Smooth muscle cell (in vitro differentiated cells): ENCODE measurements at regions not wholly inside any gene's neighbourhood (a gene's known extent, or its start where the extent isn't known, plus 50 kb on each side); places are given as distances from the start of the nearest gene placed in this dataset.
A peak's percentile ranks its signal among the peaks of the same experiment; 100 is the strongest.

ENCODE experiments used
- DNase-seq: peaks from one replicate; lab custom pipeline; 2025; ENCODE audit not compliant: unreplicated experiment; lab: John Stamatoyannopoulos, UW
- H2AFZ ChIP-seq: fragments of 200-600 bp; sonication (generic); 2 replicates; pipeline ENCODE4 v1.6.0; 2016; ENCODE audit warnings: antibody characterized with exemption, low read depth, mild to moderate bottlenecking
- H3F3A ChIP-seq: fragments of 200-600 bp; sonication (generic); 2 replicates; pipeline ENCODE4 v1.6.0; 2017; ENCODE audit warnings: antibody characterized with exemption, low read depth
- H3K27ac ChIP-seq: fragments of 200-600 bp; sonication (generic); 2 replicates; pipeline ENCODE4 v1.5.1; 2016; ENCODE audit warnings: low read depth, mild to moderate bottlenecking
- H3K27me3 ChIP-seq: fragments of 200-600 bp; sonication (generic); 2 replicates; pipeline ENCODE4 v1.6.1; 2016; ENCODE audit warnings: low read depth, mild to moderate bottlenecking
- H3K36me3 ChIP-seq: fragments of 200-600 bp; sonication (generic); 2 replicates; pipeline ENCODE4 v1.5.1; 2016; ENCODE audit warnings: low read depth
- H3K4me1 ChIP-seq: fragments of 200-600 bp; sonication (generic); 2 replicates; pipeline ENCODE4 v1.5.1; 2016; ENCODE audit warnings: low read depth
- H3K4me2 ChIP-seq: fragments of 200-600 bp; sonication (generic); 2 replicates; pipeline ENCODE4 v1.6.0; 2016; ENCODE audit warnings: mild to moderate bottlenecking
- H3K4me3 ChIP-seq: fragments of 200-600 bp; sonication (generic); 2 replicates; pipeline ENCODE4 v1.5.1; 2016; ENCODE audit warnings: mild to moderate bottlenecking
- H3K79me2 ChIP-seq: fragments of 200-600 bp; sonication (generic); 2 replicates; pipeline ENCODE4 v1.6.0; 2016; ENCODE audit warnings: low read depth, mild to moderate bottlenecking
- H3K9ac ChIP-seq: fragments of 200-600 bp; sonication (generic); 2 replicates; pipeline ENCODE4 v1.6.0; 2016; ENCODE audit warnings: low read depth
- H3K9me3 ChIP-seq: fragments of 200-600 bp; sonication (generic); replicated peaks from 2 replicates; pipeline ENCODE4 v1.5.1; 2016; ENCODE audit warnings: low read depth
- H4K20me1 ChIP-seq: fragments of 200-600 bp; sonication (generic); 2 replicates; pipeline ENCODE4 v1.6.0; 2016; ENCODE audit warnings: low read depth
- CTCF ChIP-seq: fragments of 200-600 bp; sonication (generic); IDR thresholded peaks from 2 replicates; pipeline ENCODE4 v1.5.1; 2017; ENCODE audit warnings: borderline replicate concordance, mild to moderate bottlenecking, antibody characterized with exemption; ENCODE audit not compliant: insufficient read depth, poor library complexity, severe bottlenecking
- WGBS: methylation state at CpG from one replicate; pipeline ENCODE4 v1.1.7; 2016; ENCODE audit warnings: low lambda C conversion rate; 5-methylcytosine and 5-hydroxymethylcytosine counted together

- peak; percentile 27 for DNase-seq
- no peak overlapping the region for H3K9ac ChIP-seq
- H3K4me1 ChIP-seq = no peaks in the 10 kb centered on the region
- no peaks in the 10 kb centered on the region for H3F3A ChIP-seq
- no peaks in the 10 kb centered on the region for H3K79me2 ChIP-seq
- H3K9me3 ChIP-seq = no peaks in the 10 kb centered on the region
- 36% methylated on average over 45 of the region's 45 CpGs for WGBS
- H3K27ac ChIP-seq = no peak overlapping the region
- no peak overlapping the region for H2AFZ ChIP-seq
- H3K27me3 ChIP-seq = peaks cover 15% of the 10 kb centered on the region
- no peaks in the 10 kb centered on the region for H4K20me1 ChIP-seq
- TF ChIP-seq CTCF = peak; percentile 91
- no peaks in the 10 kb centered on the region for H3K36me3 ChIP-seq
- peak overlapping the region; percentile 67 for H3K4me2 ChIP-seq
- no peak overlapping the region for H3K4me3 ChIP-seq
Observed at GRCh38 chr2:241950413-241951315, 81.1 kb downstream of the RTP5 start.

- Histone ChIP-seq H3K4me3 (no peak overlapping the region), H3K79me2 (no peaks in the 10 kb centered on the region), H3K9ac (no peak overlapping the region), H3K27me3 (peaks cover 12% of the 10 kb centered on the region), H3K4me2 (peak overlapping the region; percentile 67), H3K36me3 (no peaks in the 10 kb centered on the region), H2AFZ (no peak overlapping the region), H4K20me1 (no peaks in the 10 kb centered on the region), H3K9me3 (no peaks in the 10 kb centered on the region), H3K4me1 (no peaks in the 10 kb centered on the region), H3K27ac (no peak overlapping the region), H3F3A (no peaks in the 10 kb centered on the region)
- WGBS = 41% methylated on average over 4 of the region's 4 CpGs
- no peak for TF ChIP-seq CTCF
- DNase-seq = no peak
Observed at GRCh38 chr2:241951316-241951700, 81.8 kb downstream of the RTP5 start.

DNA sequence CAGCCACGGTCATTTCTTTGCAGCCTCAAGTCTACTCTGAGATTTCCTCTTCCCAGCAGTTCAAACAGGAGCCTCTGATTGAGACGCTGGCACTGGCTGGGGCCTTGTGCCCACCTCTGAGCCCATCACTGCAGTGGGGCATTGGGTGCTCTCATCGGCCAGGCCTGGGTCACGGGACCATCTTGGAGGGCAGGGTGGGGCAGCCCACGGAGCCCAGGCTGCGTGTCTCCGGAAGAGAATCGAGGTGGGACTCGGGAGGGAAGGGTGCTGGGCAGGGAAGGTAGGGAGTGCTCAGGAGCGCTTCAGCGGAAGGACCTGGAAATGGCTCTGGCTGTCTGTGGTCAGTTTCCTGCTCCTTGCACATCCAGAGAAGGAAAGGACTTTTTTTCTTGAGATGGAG is 82.4 kb downstream of the RTP5 start:
- Histone ChIP-seq H3K27me3 (peaks cover 6% of the 10 kb centered on the region), H4K20me1 (no peaks in the 10 kb centered on the region), H3F3A (no peaks in the 10 kb centered on the region), H3K9ac (no peak overlapping the region), H3K27ac (no peak overlapping the region), H3K9me3 (no peaks in the 10 kb centered on the region), H3K4me2 (no peak overlapping the region), H3K4me3 (no peak overlapping the region), H3K79me2 (no peaks in the 10 kb centered on the region), H3K36me3 (no peaks in the 10 kb centered on the region), H3K4me1 (no peaks in the 10 kb centered on the region), H2AFZ (no peak overlapping the region)
- DNase-seq = no peak
- WGBS = 94% methylated on average over 11 of the region's 11 CpGs
- TF ChIP-seq CTCF = no peak

DNA sequence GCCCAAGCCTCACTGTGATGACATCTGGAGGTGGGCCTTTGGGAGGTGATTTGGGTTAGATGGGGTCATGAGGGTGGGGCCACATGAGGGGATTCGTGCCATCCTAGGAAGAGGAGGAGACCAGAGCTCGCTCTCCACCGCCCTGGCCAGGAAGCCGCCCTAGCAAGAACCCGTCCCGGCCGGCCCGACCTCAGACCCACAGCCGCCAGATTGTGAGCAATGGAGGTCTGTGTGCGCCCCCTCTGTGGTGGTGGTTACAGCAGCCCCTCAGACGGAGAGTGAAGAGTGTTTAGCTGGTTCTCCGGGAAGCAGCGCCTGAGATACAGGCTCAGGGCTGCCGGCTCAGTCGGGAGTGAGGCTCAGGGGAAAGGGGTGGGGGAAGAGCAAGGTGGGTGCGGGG is 83.3 kb downstream of the RTP5 start:
- Histone ChIP-seq H3K9ac (no peak overlapping the region), H3K4me3 (no peak overlapping the region), H4K20me1 (no peaks in the 10 kb centered on the region), H2AFZ (no peak overlapping the region), H3K27ac (no peak overlapping the region), H3K79me2 (no peaks in the 10 kb centered on the region), H3K4me1 (no peaks in the 10 kb centered on the region), H3K27me3 (peaks cover 3% of the 10 kb centered on the region), H3K9me3 (no peaks in the 10 kb centered on the region), H3F3A (no peaks in the 10 kb centered on the region), H3K4me2 (no peak overlapping the region), H3K36me3 (no peaks in the 10 kb centered on the region)
- DNase-seq = no peak
- WGBS = 95% methylated on average over 13 of the region's 16 CpGs
- no peak for TF ChIP-seq CTCF
